ENCODE measurements at regions not wholly inside any gene's neighbourhood (a gene's known extent, or its start where the extent isn't known, plus 50 kb on each side); places are given as distances from the start of the nearest gene placed in this dataset.

DNA sequence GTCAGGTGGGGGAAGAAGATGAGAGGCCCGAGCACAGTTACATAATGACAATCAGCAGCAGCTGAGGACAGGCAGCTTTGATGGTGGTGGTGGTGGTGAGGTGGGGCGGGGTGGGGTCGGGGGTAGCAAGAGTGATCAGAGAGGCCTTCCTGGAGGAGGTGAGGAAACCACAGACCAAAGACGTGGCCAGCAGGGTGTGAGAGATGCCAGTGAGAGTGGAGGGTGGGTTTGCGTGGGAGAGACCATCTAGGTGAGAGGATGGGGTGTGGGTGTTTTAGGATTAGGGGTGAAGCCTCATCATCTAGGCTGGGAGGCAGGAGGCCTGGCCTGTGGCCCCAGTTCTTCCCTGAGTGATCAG lies 76.0 kb upstream of the TOX2 start:
- TF ChIP-seq, protein P1, sequence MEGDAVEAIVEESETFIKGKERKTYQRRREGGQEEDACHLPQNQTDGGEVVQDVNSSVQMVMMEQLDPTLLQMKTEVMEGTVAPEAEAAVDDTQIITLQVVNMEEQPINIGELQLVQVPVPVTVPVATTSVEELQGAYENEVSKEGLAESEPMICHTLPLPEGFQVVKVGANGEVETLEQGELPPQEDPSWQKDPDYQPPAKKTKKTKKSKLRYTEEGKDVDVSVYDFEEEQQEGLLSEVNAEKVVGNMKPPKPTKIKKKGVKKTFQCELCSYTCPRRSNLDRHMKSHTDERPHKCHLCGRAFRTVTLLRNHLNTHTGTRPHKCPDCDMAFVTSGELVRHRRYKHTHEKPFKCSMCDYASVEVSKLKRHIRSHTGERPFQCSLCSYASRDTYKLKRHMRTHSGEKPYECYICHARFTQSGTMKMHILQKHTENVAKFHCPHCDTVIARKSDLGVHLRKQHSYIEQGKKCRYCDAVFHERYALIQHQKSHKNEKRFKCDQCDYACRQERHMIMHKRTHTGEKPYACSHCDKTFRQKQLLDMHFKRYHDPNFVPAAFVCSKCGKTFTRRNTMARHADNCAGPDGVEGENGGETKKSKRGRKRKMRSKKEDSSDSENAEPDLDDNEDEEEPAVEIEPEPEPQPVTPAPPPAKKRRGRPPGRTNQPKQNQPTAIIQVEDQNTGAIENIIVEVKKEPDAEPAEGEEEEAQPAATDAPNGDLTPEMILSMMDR (conservative IDR thresholded peaks at IDR 0.05; ENCODE audit: low read depth in 2 of 2) = no peak
- TF ChIP-seq EZH2 (IDR thresholded peaks at IDR 0.05; ENCODE audit: low read depth, unreplicated experiment) = no peak
- no peak for TF ChIP-seq EZH2phosphoT487 (IDR thresholded peaks at IDR 0.05; ENCODE audit: unreplicated experiment)
- no peak for TF ChIP-seq POLR2AphosphoS5 (IDR thresholded peaks at IDR 0.05; ENCODE audit: low read depth)
- TF ChIP-seq, protein P2, sequence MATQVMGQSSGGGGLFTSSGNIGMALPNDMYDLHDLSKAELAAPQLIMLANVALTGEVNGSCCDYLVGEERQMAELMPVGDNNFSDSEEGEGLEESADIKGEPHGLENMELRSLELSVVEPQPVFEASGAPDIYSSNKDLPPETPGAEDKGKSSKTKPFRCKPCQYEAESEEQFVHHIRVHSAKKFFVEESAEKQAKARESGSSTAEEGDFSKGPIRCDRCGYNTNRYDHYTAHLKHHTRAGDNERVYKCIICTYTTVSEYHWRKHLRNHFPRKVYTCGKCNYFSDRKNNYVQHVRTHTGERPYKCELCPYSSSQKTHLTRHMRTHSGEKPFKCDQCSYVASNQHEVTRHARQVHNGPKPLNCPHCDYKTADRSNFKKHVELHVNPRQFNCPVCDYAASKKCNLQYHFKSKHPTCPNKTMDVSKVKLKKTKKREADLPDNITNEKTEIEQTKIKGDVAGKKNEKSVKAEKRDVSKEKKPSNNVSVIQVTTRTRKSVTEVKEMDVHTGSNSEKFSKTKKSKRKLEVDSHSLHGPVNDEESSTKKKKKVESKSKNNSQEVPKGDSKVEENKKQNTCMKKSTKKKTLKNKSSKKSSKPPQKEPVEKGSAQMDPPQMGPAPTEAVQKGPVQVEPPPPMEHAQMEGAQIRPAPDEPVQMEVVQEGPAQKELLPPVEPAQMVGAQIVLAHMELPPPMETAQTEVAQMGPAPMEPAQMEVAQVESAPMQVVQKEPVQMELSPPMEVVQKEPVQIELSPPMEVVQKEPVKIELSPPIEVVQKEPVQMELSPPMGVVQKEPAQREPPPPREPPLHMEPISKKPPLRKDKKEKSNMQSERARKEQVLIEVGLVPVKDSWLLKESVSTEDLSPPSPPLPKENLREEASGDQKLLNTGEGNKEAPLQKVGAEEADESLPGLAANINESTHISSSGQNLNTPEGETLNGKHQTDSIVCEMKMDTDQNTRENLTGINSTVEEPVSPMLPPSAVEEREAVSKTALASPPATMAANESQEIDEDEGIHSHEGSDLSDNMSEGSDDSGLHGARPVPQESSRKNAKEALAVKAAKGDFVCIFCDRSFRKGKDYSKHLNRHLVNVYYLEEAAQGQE (IDR thresholded peaks at IDR 0.05; ENCODE audit: unreplicated experiment) = no peak
- TF ChIP-seq STAT1 (IDR thresholded peaks at IDR 0.05; ENCODE audit: unreplicated experiment) = no peak
- no peak for TF ChIP-seq NANOG (IDR thresholded peaks at IDR 0.05; ENCODE audit: borderline replicate concordance)
- TF ChIP-seq, protein P3, sequence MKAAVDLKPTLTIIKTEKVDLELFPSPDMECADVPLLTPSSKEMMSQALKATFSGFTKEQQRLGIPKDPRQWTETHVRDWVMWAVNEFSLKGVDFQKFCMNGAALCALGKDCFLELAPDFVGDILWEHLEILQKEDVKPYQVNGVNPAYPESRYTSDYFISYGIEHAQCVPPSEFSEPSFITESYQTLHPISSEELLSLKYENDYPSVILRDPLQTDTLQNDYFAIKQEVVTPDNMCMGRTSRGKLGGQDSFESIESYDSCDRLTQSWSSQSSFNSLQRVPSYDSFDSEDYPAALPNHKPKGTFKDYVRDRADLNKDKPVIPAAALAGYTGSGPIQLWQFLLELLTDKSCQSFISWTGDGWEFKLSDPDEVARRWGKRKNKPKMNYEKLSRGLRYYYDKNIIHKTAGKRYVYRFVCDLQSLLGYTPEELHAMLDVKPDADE (IDR thresholded peaks at IDR 0.05) = no peak
- no peak for TF ChIP-seq CREB1 (CRISPR knock-in tag; IDR thresholded peaks at IDR 0.05; ENCODE audit: low read depth)
- TF ChIP-seq ZNF331 (CRISPR knock-in tag; IDR thresholded peaks at IDR 0.05; ENCODE audit: low read depth) = no peak
- no peak for TF ChIP-seq JUNB (IDR thresholded peaks at IDR 0.05; ENCODE audit: unreplicated experiment)
- TF ChIP-seq, protein P4, sequence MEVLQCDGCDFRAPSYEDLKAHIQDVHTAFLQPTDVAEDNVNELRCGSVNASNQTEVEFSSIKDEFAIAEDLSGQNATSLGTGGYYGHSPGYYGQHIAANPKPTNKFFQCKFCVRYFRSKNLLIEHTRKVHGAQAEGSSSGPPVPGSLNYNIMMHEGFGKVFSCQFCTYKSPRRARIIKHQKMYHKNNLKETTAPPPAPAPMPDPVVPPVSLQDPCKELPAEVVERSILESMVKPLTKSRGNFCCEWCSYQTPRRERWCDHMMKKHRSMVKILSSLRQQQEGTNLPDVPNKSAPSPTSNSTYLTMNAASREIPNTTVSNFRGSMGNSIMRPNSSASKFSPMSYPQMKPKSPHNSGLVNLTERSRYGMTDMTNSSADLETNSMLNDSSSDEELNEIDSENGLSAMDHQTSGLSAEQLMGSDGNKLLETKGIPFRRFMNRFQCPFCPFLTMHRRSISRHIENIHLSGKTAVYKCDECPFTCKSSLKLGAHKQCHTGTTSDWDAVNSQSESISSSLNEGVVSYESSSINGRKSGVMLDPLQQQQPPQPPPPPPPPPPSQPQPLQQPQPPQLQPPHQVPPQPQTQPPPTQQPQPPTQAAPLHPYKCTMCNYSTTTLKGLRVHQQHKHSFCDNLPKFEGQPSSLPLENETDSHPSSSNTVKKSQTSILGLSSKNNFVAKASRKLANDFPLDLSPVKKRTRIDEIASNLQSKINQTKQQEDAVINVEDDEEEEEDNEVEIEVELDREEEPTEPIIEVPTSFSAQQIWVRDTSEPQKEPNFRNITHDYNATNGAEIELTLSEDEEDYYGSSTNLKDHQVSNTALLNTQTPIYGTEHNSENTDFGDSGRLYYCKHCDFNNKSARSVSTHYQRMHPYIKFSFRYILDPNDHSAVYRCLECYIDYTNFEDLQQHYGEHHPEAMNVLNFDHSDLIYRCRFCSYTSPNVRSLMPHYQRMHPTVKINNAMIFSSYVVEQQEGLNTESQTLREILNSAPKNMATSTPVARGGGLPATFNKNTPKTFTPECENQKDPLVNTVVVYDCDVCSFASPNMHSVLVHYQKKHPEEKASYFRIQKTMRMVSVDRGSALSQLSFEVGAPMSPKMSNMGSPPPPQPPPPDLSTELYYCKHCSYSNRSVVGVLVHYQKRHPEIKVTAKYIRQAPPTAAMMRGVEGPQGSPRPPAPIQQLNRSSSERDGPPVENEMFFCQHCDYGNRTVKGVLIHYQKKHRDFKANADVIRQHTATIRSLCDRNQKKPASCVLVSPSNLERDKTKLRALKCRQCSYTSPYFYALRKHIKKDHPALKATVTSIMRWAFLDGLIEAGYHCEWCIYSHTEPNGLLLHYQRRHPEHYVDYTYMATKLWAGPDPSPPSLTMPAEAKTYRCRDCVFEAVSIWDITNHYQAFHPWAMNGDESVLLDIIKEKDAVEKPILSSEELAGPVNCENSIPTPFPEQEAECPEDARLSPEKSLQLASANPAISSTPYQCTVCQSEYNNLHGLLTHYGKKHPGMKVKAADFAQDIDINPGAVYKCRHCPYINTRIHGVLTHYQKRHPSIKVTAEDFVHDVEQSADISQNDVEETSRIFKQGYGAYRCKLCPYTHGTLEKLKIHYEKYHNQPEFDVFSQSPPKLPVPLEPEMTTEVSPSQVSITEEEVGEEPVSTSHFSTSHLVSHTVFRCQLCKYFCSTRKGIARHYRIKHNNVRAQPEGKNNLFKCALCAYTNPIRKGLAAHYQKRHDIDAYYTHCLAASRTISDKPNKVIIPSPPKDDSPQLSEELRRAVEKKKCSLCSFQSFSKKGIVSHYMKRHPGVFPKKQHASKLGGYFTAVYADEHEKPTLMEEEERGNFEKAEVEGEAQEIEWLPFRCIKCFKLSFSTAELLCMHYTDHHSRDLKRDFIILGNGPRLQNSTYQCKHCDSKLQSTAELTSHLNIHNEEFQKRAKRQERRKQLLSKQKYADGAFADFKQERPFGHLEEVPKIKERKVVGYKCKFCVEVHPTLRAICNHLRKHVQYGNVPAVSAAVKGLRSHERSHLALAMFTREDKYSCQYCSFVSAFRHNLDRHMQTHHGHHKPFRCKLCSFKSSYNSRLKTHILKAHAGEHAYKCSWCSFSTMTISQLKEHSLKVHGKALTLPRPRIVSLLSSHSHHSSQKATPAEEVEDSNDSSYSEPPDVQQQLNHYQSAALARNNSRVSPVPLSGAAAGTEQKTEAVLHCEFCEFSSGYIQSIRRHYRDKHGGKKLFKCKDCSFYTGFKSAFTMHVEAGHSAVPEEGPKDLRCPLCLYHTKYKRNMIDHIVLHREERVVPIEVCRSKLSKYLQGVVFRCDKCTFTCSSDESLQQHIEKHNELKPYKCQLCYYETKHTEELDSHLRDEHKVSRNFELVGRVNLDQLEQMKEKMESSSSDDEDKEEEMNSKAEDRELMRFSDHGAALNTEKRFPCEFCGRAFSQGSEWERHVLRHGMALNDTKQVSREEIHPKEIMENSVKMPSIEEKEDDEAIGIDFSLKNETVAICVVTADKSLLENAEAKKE (CRISPR knock-in tag; IDR thresholded peaks at IDR 0.05) = no peak
